CD4-positive, CD25-positive, alpha-beta regulatory T cell (primary cell): ENCODE measurements at regions not wholly inside any gene's neighbourhood (a gene's known extent, or its start where the extent isn't known, plus 50 kb on each side); places are given as distances from the start of the nearest gene placed in this dataset.
"Not testable (repeated sequence)": the region's sequence is repeated elsewhere in the genome, so short reads cannot be mapped to it uniquely, and the experiment has no call there.

Source experiments
- ATAC-seq, 2 donors: fragments of 150-1000 bp; cut with Tn5 transposase; one replicate each; pipeline ENCODE4 v1.10.0; 2021; ENCODE audit warnings: low read depth in 2 of 2, moderate number of reproducible peaks in 2 of 2, moderate library complexity in 1 of 2
- DNase-seq, 3 donors: peaks; one replicate each; pipeline versions ENCODE4 v3.0.0 to v3.0.0-alpha.2; 2012 to 2022; ENCODE audit warnings: mixed read lengths in 1 of 3
- H3K27ac ChIP-seq: one replicate; pipeline ENCODE4 v1.7.0; 2013; ENCODE audit warnings: mild to moderate bottlenecking, low read length; ENCODE audit not compliant: insufficient read depth, poor library complexity, severe bottlenecking
- H3K27me3 ChIP-seq: one replicate; pipeline ENCODE4 v1.7.0; 2013; ENCODE audit warnings: low read length; ENCODE audit not compliant: control insufficient read depth, insufficient read depth
- H3K36me3 ChIP-seq: one replicate; pipeline ENCODE4 v1.7.0; 2013; ENCODE audit warnings: mild to moderate bottlenecking, low read length, moderate library complexity; ENCODE audit not compliant: control insufficient read depth, insufficient read depth
- H3K4me1 ChIP-seq: 2 replicates; pipeline ENCODE4 v1.7.0; 2013; ENCODE audit warnings: mild to moderate bottlenecking, low read length; ENCODE audit not compliant: insufficient read depth, control insufficient read depth, poor library complexity, severe bottlenecking
- H3K4me3 ChIP-seq: one replicate; pipeline ENCODE4 v1.7.0; 2013; ENCODE audit warnings: low read depth, mild to moderate bottlenecking, low read length, moderate library complexity
- H3K9me3 ChIP-seq, 2 experiments: 1 replicate in 1 of 2; 2 replicates in 1 of 2; pipeline ENCODE4 v1.7.0; 2013; ENCODE audit warnings: low read length in 2 of 2, mild to moderate bottlenecking in 1 of 2, moderate library complexity in 1 of 2; ENCODE audit not compliant: control insufficient read depth in 2 of 2
- H3K27ac Mint-ChIP-seq, 3 donors: one replicate each; pipeline ENCODE4 v1.8.0; 2020 to 2022; ENCODE audit warnings: mild to moderate bottlenecking in 3 of 3, mixed read lengths in 3 of 3, moderate library complexity in 2 of 3
- H3K27me3 Mint-ChIP-seq: one replicate; pipeline ENCODE4 v1.8.0; 2022; ENCODE audit warnings: mild to moderate bottlenecking, mixed read lengths
- H3K36me3 Mint-ChIP-seq: one replicate; pipeline ENCODE4 v1.8.0; 2020; ENCODE audit warnings: mixed read lengths
- H3K4me1 Mint-ChIP-seq, 4 donors: one replicate each; pipeline ENCODE4 v1.8.0; 2020 to 2022; ENCODE audit warnings: mixed read lengths in 4 of 4, mild to moderate bottlenecking in 1 of 4
- H3K4me3 Mint-ChIP-seq, 4 donors: one replicate each; pipeline ENCODE4 v1.8.0; 2020 to 2022; ENCODE audit warnings: mild to moderate bottlenecking in 4 of 4, mixed read lengths in 4 of 4, moderate library complexity in 3 of 4
- H3K9me3 Mint-ChIP-seq, 7 donors: one replicate each; pipeline ENCODE4 v1.8.0; 2020 to 2022; ENCODE audit warnings: mixed read lengths in 7 of 7, mild to moderate bottlenecking in 3 of 7, moderate library complexity in 2 of 7

DNA sequence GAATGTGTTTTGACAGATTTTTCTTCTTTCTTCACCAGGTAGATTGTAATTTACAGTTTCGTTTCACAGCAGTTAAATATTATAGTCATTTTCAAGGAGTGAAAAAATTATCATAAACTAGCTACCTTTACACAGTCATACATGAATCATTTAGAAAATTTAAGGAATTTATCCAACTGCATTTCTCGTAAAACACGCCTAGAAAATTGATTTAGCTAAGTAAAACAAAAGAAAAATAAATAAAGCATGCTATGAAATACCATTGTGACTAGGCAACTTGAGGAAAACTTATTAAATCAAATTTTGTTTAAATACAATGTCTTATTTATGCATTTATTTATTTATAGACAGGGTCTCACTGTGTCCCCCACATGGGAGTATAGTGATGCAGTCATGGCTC, 109.9 kb upstream of the EMB start:
- H3K4me1 Mint-ChIP-seq, result peaks cover 6 to 30% (median 14%) of the 10 kb centered on the region in 4 donors
- Histone ChIP-seq H3K4me1 (peaks cover 4% of the 10 kb centered on the region), H3K27me3 (no peaks in the 10 kb centered on the region), H3K9me3 (no peaks in the 10 kb centered on the region), H3K36me3 (no peaks in the 10 kb centered on the region), H3K4me3 (no peak overlapping the region), H3K27ac (no peak overlapping the region)
- peaks cover 0 to 3% (median 0%) of the 10 kb centered on the region in 7 donors for H3K9me3 Mint-ChIP-seq
- H3K27me3 Mint-ChIP-seq, result peaks cover 4% of the 10 kb centered on the region
- H3K4me3 Mint-ChIP-seq, result no peak overlapping the region
- H3K27ac Mint-ChIP-seq, result no peak overlapping the region
- no peak for DNase-seq
- no peak for ATAC-seq
- H3K36me3 Mint-ChIP-seq, result no peaks in the 10 kb centered on the region

DNA sequence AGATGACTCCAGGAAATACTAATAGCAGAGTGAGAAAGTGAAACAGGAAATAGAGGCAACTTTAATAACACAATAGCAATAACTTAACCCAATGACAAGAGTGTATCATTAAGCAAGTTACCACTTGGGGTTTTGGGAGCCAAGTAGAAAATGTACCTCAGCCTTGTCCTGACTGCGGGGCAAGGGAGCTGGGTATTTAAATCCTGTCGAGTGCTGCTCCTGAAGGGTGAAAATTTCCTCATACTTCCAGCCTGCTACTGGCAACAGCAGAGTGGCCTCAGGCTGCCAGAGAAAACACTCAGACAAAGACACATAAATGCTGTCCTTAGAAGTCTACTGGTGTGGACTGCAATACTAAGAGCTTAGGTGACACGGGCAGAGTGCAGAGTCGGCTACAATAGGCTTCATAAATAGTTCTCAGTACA, 112.5 kb upstream of the EMB start:
- H3K4me3 ChIP-seq, result peak overlapping the region; percentile 43
- H3K4me1 Mint-ChIP-seq, result peaks cover 6 to 29% (median 14%) of the 10 kb centered on the region in 4 donors
- H3K4me3 Mint-ChIP-seq, result no peak overlapping the region
- peaks cover 4% of the 10 kb centered on the region for H3K4me1 ChIP-seq
- H3K36me3 ChIP-seq, result no peaks in the 10 kb centered on the region
- peak overlapping the region in 2 of 3 donors; percentile 47 to 52 for H3K27ac Mint-ChIP-seq
- DNase-seq (no peak), ATAC-seq (no peak)
- H3K27ac ChIP-seq, result no peak overlapping the region
- H3K27me3 Mint-ChIP-seq, result peaks cover 4% of the 10 kb centered on the region
- H3K9me3 ChIP-seq, result no peaks in the 10 kb centered on the region
- peaks cover 3% of the 10 kb centered on the region for H3K36me3 Mint-ChIP-seq
- no peaks in the 10 kb centered on the region for H3K27me3 ChIP-seq
- H3K9me3 Mint-ChIP-seq, result peaks cover 0 to 5% (median 0%) of the 10 kb centered on the region in 7 donors

DNA sequence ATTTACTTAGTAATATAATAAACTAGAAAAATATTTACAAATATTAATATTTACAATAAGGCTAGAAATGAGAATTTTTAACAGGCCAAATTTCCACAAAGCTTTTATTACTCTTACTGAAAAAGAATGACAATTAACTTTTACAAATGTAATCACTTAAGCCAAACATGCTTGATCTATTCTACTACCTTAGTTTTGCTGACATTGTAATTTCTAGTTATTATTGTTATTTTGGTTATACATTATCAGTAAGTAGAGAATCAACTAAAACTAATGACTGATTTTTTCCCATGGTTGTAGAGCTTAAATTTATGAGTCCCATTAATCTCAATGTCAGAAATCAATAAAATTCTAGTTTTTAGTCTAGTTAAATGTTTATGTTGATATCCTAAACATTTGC, 107.8 kb upstream of the PARP8 start:
- not testable (repeated sequence) for H3K27me3 Mint-ChIP-seq, H3K4me1 ChIP-seq, H3K27ac ChIP-seq, H3K9me3 Mint-ChIP-seq, DNase-seq, H3K27me3 ChIP-seq, H3K36me3 ChIP-seq, H3K4me3 Mint-ChIP-seq, H3K27ac Mint-ChIP-seq, H3K4me3 ChIP-seq, H3K36me3 Mint-ChIP-seq, ATAC-seq, H3K9me3 ChIP-seq
- peaks cover under 1 to 18% (median 10%) of the 10 kb centered on the region in 4 donors for H3K4me1 Mint-ChIP-seq

DNA sequence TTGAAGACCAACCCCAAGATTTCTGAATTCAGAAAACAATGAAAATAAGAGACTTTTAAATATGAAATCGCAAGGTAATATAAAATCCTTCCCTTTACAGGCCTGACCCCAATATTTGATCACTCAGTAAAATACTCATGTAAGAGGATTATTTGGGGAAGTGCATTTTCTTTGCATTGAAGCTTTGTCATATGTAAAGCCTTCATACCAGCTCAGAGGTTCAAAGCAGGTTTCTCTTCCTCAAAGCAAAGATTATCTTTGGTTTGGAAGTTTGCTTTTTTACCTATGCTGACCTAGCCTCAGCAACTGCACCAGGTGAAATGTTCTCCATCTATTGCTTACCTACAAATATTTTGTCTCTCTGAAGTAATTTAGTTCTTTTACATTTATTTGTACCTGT, 106.5 kb upstream of the PARP8 start:
- DNase-seq, result no peak
- no peaks in the 10 kb centered on the region for H3K27me3 ChIP-seq
- H3K36me3 Mint-ChIP-seq, result peaks cover 3% of the 10 kb centered on the region
- H3K27ac Mint-ChIP-seq, result no peak overlapping the region
- H3K27me3 Mint-ChIP-seq, result no peaks in the 10 kb centered on the region
- peaks cover 15% of the 10 kb centered on the region for H3K4me1 ChIP-seq
- H3K4me1 Mint-ChIP-seq, result peaks cover 6 to 30% (median 12%) of the 10 kb centered on the region in 4 donors
- H3K4me3 Mint-ChIP-seq, result no peak overlapping the region
- no peak for ATAC-seq
- H3K36me3 ChIP-seq, result no peaks in the 10 kb centered on the region
- H3K9me3 ChIP-seq, result no peaks in the 10 kb centered on the region
- no peak overlapping the region for H3K4me3 ChIP-seq
- no peak overlapping the region for H3K27ac ChIP-seq
- H3K9me3 Mint-ChIP-seq, result peaks cover 0 to 5% (median 0%) of the 10 kb centered on the region in 7 donors

DNA sequence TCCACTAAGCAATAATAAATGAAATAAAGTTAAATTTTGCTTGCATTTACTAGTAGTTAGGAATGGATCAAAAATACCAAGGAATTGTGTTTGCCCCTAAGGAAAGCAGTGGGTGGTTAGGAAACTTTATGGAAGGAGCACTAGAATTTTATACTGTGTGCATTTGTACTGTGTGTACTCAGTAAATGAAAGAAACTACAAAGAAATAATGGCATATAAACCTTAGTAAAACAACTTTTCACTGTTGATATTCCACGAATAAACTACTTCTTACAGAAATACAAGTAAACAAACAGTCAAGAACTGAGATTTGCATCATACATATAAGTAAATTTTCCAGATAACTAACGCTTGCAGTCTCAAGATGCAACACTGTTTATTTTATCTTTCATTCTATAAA, 103.7 kb upstream of the PARP8 start:
- Mint-ChIP-seq H3K27ac (no peak overlapping the region), H3K9me3 (peaks cover 0 to 3% (median 0%) of the 10 kb centered on the region in 7 donors), H3K27me3 (no peaks in the 10 kb centered on the region), H3K4me1 (peaks cover 6 to 21% (median 6%) of the 10 kb centered on the region in 4 donors), H3K36me3 (no peaks in the 10 kb centered on the region), H3K4me3 (no peak overlapping the region)
- Histone ChIP-seq H3K27ac (no peak overlapping the region), H3K4me3 (no peak overlapping the region), H3K9me3 (no peaks in the 10 kb centered on the region), H3K4me1 (peaks cover 15% of the 10 kb centered on the region), H3K27me3 (no peaks in the 10 kb centered on the region), H3K36me3 (no peaks in the 10 kb centered on the region)
- ATAC-seq (no peak), DNase-seq (no peak)

DNA sequence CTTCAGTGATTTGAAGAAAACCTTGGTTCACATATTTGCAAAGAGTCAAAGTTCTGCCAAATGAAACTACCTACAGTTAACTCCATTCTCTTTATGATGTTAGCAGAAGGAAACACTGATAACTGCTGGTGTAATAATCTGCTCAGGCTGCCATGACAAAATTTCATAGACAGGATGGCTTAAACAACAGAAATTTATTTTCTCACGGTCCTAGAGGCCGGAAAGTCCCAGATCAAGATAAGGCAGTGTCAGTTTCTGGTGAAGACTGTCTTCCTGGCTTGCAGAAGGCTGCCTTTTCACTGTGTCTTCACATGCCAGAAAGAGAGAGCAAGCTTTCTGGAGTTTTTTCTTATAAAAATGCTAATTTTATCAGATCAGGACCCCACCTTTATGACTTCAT, 102.4 kb upstream of the PARP8 start:
- Mint-ChIP-seq H3K27me3 (no peaks in the 10 kb centered on the region), H3K9me3 (peaks cover 0 to 10% (median 3%) of the 10 kb centered on the region in 7 donors), H3K4me3 (peak overlapping the region in 1 of 4 donors; percentile 52), H3K27ac (peak overlapping the region in 2 of 3 donors; percentile 7 to 62), H3K4me1 (peaks cover 6 to 24% (median 10%) of the 10 kb centered on the region in 4 donors), H3K36me3 (no peaks in the 10 kb centered on the region)
- H3K36me3 ChIP-seq, result no peaks in the 10 kb centered on the region
- H3K27me3 ChIP-seq, result no peaks in the 10 kb centered on the region
- H3K9me3 ChIP-seq, result peaks cover 0 to 3% of the 10 kb centered on the region in 2 experiments
- H3K4me1 ChIP-seq, result peaks cover 15% of the 10 kb centered on the region
- DNase-seq (peak in 2 of 3 donors; percentile 46 to 48), ATAC-seq (peak; percentile 34 to 65)
- no peak overlapping the region for H3K27ac ChIP-seq
- peak overlapping the region; percentile 56 for H3K4me3 ChIP-seq

DNA sequence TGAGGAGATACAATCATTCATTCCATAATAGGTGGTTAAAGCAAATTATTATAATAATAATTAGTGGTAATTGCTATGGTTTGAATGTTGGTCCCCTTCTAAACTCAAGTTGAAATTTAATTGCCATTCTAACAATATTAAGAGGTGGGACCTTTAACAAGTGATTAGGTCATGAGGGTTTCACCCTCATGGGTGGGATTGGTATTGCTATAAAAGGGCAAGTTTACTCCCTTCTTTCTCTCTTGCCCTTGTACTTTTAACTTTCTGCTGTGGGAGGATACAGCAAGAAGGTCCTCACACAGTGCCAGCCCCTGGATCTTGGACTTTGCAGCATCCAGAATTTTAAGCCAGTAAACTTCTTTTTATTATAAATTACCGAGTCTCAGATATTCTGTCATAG, 101.9 kb upstream of the PARP8 start:
- Histone ChIP-seq H3K27ac (peak overlapping the region; percentile 2), H3K4me1 (peaks cover 15% of the 10 kb centered on the region), H3K4me3 (no peak overlapping the region), H3K9me3 (peaks cover 0 to 3% of the 10 kb centered on the region in 2 experiments), H3K27me3 (no peaks in the 10 kb centered on the region), H3K36me3 (no peaks in the 10 kb centered on the region)
- no peaks in the 10 kb centered on the region for H3K36me3 Mint-ChIP-seq
- ATAC-seq (no peak), DNase-seq (no peak)
- H3K27me3 Mint-ChIP-seq, result no peaks in the 10 kb centered on the region
- H3K27ac Mint-ChIP-seq, result peak overlapping the region in 1 of 3 donors; percentile 62
- peaks cover 0 to 10% (median 3%) of the 10 kb centered on the region in 7 donors for H3K9me3 Mint-ChIP-seq
- H3K4me3 Mint-ChIP-seq, result no peak overlapping the region
- peaks cover 6 to 27% (median 10%) of the 10 kb centered on the region in 4 donors for H3K4me1 Mint-ChIP-seq

DNA sequence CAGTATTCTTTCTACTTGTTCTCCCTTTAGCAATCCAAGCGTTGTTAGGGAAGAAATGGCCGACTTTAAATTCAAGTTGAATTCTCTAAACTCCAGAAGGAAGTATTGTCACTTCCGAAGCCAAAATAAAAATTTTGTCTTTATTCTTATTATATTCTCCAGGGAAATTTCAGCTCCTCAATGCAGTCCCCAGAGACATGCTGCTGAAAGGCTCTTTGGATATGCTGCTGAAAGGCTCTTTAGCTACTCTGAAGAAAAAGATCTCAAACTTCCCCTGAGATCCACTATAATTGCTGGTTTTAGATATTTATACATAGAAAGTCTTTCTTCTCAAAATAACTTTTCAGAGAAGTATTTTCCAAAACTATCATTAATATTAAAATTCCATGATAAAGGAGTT, 92.3 kb upstream of the PARP8 start:
- DNase-seq, result no peak
- Mint-ChIP-seq H3K27ac (peak overlapping the region in 1 of 3 donors; percentile 22), H3K4me1 (peaks cover 8 to 16% (median 12%) of the 10 kb centered on the region in 4 donors), H3K36me3 (no peaks in the 10 kb centered on the region), H3K9me3 (peaks cover 0 to 3% (median 0%) of the 10 kb centered on the region in 7 donors), H3K27me3 (peaks cover 7% of the 10 kb centered on the region), H3K4me3 (no peak overlapping the region)
- peak overlapping the region; percentile 42 for H3K4me3 ChIP-seq
- no peaks in the 10 kb centered on the region for H3K36me3 ChIP-seq
- no peaks in the 10 kb centered on the region for H3K9me3 ChIP-seq
- ATAC-seq, result no peak
- H3K27me3 ChIP-seq, result no peaks in the 10 kb centered on the region
- peaks cover 6% of the 10 kb centered on the region for H3K4me1 ChIP-seq
- H3K27ac ChIP-seq, result no peak overlapping the region
